ENCODE measurements at regions not wholly inside any gene's neighbourhood (a gene's known extent, or its start where the extent isn't known, plus 50 kb on each side); places are given as distances from the start of the nearest gene placed in this dataset.

DNA sequence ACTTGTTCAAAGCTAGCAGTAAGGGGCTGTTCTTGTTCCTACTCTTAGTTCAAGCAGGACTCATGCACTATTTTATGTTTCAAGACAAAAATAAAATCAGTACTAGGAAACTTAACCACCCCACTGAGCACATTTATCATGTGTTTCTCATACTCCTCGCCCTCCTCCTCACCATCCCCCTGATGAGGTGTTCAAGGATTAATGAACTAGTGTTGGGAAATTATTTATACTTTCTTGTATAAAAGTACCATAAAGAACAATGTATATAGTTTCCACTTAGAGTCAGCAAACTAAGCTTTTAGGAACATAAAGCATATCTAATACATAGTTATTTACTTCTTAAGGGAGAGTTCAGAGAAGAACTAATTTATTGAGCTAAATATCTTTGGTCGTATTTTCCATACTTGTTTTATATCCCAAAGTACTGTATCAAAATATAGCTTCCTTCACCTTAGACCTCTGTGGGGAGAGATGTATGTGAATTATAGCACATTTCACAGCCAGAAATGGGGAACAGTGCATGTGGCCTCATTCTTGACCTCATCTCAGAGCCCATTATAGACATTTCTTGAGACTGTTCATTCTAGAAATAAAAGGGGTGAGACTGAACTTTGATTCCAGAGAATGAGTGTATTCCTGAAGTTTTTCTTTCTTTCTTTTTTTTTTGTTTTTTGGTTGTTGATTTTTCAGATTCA is 326.5 kb upstream of the MAP3K7 start:
- no peak overlapping the region for H3K4me2 ChIP-seq (ENCODE audit: extremely low read depth, insufficient read depth, low read length)
- no peak overlapping the region for H2AFZ ChIP-seq (ENCODE audit: low read length)
- no peaks in the 10 kb centered on the region for H3K9me3 ChIP-seq (ENCODE audit: control insufficient read depth, insufficient read depth, low read depth, low read length)
- H4K20me1 ChIP-seq (ENCODE audit: control insufficient read depth, extremely low read depth, insufficient read depth, low read length) = no peaks in the 10 kb centered on the region
- no peaks in the 10 kb centered on the region for H3K79me2 ChIP-seq (ENCODE audit: control insufficient read depth, insufficient read depth, low read length)
- no peak overlapping the region for H3K27ac ChIP-seq (ENCODE audit: insufficient read depth, low read length)
- H3K4me1 ChIP-seq (ENCODE audit: control insufficient read depth, extremely low read depth, insufficient read depth, low read length) = no peaks in the 10 kb centered on the region
- H3K27me3 ChIP-seq (ENCODE audit: control insufficient read depth, insufficient read depth, low read length) = no peaks in the 10 kb centered on the region
- H3K36me3 ChIP-seq (ENCODE audit: control insufficient read depth, insufficient read depth, low read length) = no peaks in the 10 kb centered on the region
- H3K4me3 ChIP-seq (replicated peaks in 1 of 4; ENCODE audit: control extremely low read depth in 1 of 4, insufficient read depth in 1 of 4, low read depth in 3 of 4, low read length in 4 of 4) = no peak overlapping the region
- no peak overlapping the region for H3K9ac ChIP-seq (ENCODE audit: insufficient read depth, low read length)
- no peak for TF ChIP-seq EZH2 (IDR thresholded peaks at IDR 0.05; ENCODE audit: low read length, missing control alignments)
- TF ChIP-seq, protein P1, sequence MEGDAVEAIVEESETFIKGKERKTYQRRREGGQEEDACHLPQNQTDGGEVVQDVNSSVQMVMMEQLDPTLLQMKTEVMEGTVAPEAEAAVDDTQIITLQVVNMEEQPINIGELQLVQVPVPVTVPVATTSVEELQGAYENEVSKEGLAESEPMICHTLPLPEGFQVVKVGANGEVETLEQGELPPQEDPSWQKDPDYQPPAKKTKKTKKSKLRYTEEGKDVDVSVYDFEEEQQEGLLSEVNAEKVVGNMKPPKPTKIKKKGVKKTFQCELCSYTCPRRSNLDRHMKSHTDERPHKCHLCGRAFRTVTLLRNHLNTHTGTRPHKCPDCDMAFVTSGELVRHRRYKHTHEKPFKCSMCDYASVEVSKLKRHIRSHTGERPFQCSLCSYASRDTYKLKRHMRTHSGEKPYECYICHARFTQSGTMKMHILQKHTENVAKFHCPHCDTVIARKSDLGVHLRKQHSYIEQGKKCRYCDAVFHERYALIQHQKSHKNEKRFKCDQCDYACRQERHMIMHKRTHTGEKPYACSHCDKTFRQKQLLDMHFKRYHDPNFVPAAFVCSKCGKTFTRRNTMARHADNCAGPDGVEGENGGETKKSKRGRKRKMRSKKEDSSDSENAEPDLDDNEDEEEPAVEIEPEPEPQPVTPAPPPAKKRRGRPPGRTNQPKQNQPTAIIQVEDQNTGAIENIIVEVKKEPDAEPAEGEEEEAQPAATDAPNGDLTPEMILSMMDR (conservative IDR thresholded peaks at IDR 0.05 in 1 of 2, IDR thresholded peaks at IDR 0.05 in 1 of 2; ENCODE audit: low read depth in 1 of 2, low read length in 2 of 2) = no peak
- DNase-seq (ENCODE audit: low read depth in 2 of 2) = no peak

- TF ChIP-seq EZH2 (IDR thresholded peaks at IDR 0.05; ENCODE audit: low read length, missing control alignments) = no peak
- TF ChIP-seq, protein P1 (conservative IDR thresholded peaks at IDR 0.05 in 1 of 2, IDR thresholded peaks at IDR 0.05 in 1 of 2; ENCODE audit: low read depth in 1 of 2, low read length in 2 of 2) = no peak
- Histone ChIP-seq H3K9me3 (ENCODE audit: control insufficient read depth, insufficient read depth, low read depth, low read length) (no peaks in the 10 kb centered on the region), H3K79me2 (ENCODE audit: control insufficient read depth, insufficient read depth, low read length) (no peaks in the 10 kb centered on the region)
Measured at GRCh38 chr6:90911642-90912041, 324.8 kb upstream of the MAP3K7 start.

GRCh38 chr6:90910893-90911292 is 324.0 kb upstream of the MAP3K7 start:
- no peak for TF ChIP-seq EZH2 (IDR thresholded peaks at IDR 0.05; ENCODE audit: low read length, missing control alignments)
- TF ChIP-seq, protein P1 (conservative IDR thresholded peaks at IDR 0.05 in 1 of 2, IDR thresholded peaks at IDR 0.05 in 1 of 2; ENCODE audit: low read depth in 1 of 2, low read length in 2 of 2) = no peak
- Histone ChIP-seq H3K9me3 (ENCODE audit: control insufficient read depth, insufficient read depth, low read depth, low read length) (no peaks in the 10 kb centered on the region), H3K4me1 (ENCODE audit: control insufficient read depth, extremely low read depth, insufficient read depth, low read length) (no peaks in the 10 kb centered on the region), H4K20me1 (ENCODE audit: control insufficient read depth, extremely low read depth, insufficient read depth, low read length) (no peaks in the 10 kb centered on the region), H3K27me3 (ENCODE audit: control insufficient read depth, insufficient read depth, low read length) (no peaks in the 10 kb centered on the region), H3K36me3 (ENCODE audit: control insufficient read depth, insufficient read depth, low read length) (no peaks in the 10 kb centered on the region), H3K27ac (ENCODE audit: insufficient read depth, low read length) (no peak overlapping the region), H3K79me2 (ENCODE audit: control insufficient read depth, insufficient read depth, low read length) (no peaks in the 10 kb centered on the region), H3K4me2 (ENCODE audit: extremely low read depth, insufficient read depth, low read length) (no peak overlapping the region), H2AFZ (ENCODE audit: low read length) (no peak overlapping the region), H3K4me3 (replicated peaks in 1 of 4; ENCODE audit: control extremely low read depth in 1 of 4, insufficient read depth in 1 of 4, low read depth in 3 of 4, low read length in 4 of 4) (no peak overlapping the region), H3K9ac (ENCODE audit: insufficient read depth, low read length) (no peak overlapping the region)
- no peak for DNase-seq (ENCODE audit: low read depth in 2 of 2)

More at GRCh38 chr6:90911642-90912041, 324.8 kb upstream of the MAP3K7 start:
- H3K9ac ChIP-seq (ENCODE audit: insufficient read depth, low read length) = no peak overlapping the region
- no peaks in the 10 kb centered on the region for H3K36me3 ChIP-seq (ENCODE audit: control insufficient read depth, insufficient read depth, low read length)
- no peak for DNase-seq (ENCODE audit: low read depth in 2 of 2)
- no peaks in the 10 kb centered on the region for H3K4me1 ChIP-seq (ENCODE audit: control insufficient read depth, extremely low read depth, insufficient read depth, low read length)
- H3K4me3 ChIP-seq (replicated peaks in 1 of 4; ENCODE audit: control extremely low read depth in 1 of 4, insufficient read depth in 1 of 4, low read depth in 3 of 4, low read length in 4 of 4) = no peak overlapping the region
- H2AFZ ChIP-seq (ENCODE audit: low read length) = no peak overlapping the region
- H3K4me2 ChIP-seq (ENCODE audit: extremely low read depth, insufficient read depth, low read length) = no peak overlapping the region
- no peaks in the 10 kb centered on the region for H3K27me3 ChIP-seq (ENCODE audit: control insufficient read depth, insufficient read depth, low read length)
- no peak overlapping the region for H3K27ac ChIP-seq (ENCODE audit: insufficient read depth, low read length)
- no peaks in the 10 kb centered on the region for H4K20me1 ChIP-seq (ENCODE audit: control insufficient read depth, extremely low read depth, insufficient read depth, low read length)

All from fibroblast of lung (primary cell).